ENCODE measurements at regions not wholly inside any gene's neighbourhood (a gene's known extent, or its start where the extent isn't known, plus 50 kb on each side); places are given as distances from the start of the nearest gene placed in this dataset.

GRCh38 chr3:25894101-25894500, 104.2 kb downstream of the OXSM start:
- TF ChIP-seq GLIS3 (CRISPR knock-in tag; IDR thresholded peaks at IDR 0.05) (no peak), ARNTL (CRISPR knock-in tag; IDR thresholded peaks at IDR 0.05; ENCODE audit: borderline replicate concordance, low read depth) (no peak), CSDC2 (CRISPR knock-in tag; IDR thresholded peaks at IDR 0.05) (no peak), CSRNP3 (CRISPR knock-in tag; IDR thresholded peaks at IDR 0.05) (no peak), BACH2 (CRISPR knock-in tag; IDR thresholded peaks at IDR 0.05; ENCODE audit: borderline replicate concordance) (no peak), CREB5 (CRISPR knock-in tag; IDR thresholded peaks at IDR 0.05; ENCODE audit: low read depth) (no peak), SNAI2 (CRISPR knock-in tag; IDR thresholded peaks at IDR 0.05) (no peak), RARB (CRISPR knock-in tag; IDR thresholded peaks at IDR 0.05) (no peak), TSHZ2 (CRISPR knock-in tag; IDR thresholded peaks at IDR 0.05) (no peak), PATZ1 (CRISPR knock-in tag; IDR thresholded peaks at IDR 0.05; ENCODE audit: borderline replicate concordance) (no peak)
- ATAC-seq: no peak

- TF ChIP-seq PPARA (CRISPR knock-in tag; IDR thresholded peaks at IDR 0.05; ENCODE audit: borderline replicate concordance): no peak
- TF ChIP-seq TCF4 (CRISPR knock-in tag; IDR thresholded peaks at IDR 0.05; ENCODE audit: borderline replicate concordance): no peak
- no peak for TF ChIP-seq BACH2 (CRISPR knock-in tag; IDR thresholded peaks at IDR 0.05; ENCODE audit: borderline replicate concordance)
- TF ChIP-seq CREB5 (CRISPR knock-in tag; IDR thresholded peaks at IDR 0.05; ENCODE audit: low read depth): no peak
- no peak for TF ChIP-seq ESRRG (CRISPR knock-in tag; IDR thresholded peaks at IDR 0.05)
- no peak for TF ChIP-seq TOX (CRISPR knock-in tag; IDR thresholded peaks at IDR 0.05; ENCODE audit: borderline replicate concordance)
- no peak for TF ChIP-seq ZFP30 (CRISPR knock-in tag; IDR thresholded peaks at IDR 0.05)
- no peak for TF ChIP-seq OSR1 (CRISPR knock-in tag; IDR thresholded peaks at IDR 0.05)
- no peak for ATAC-seq
Measured at GRCh38 chr3:25895031-25895430, 105.1 kb downstream of the OXSM start.

- ATAC-seq: no peak
- TF ChIP-seq CSDC2 (CRISPR knock-in tag; IDR thresholded peaks at IDR 0.05) (no peak), TCF4 (CRISPR knock-in tag; IDR thresholded peaks at IDR 0.05; ENCODE audit: borderline replicate concordance) (no peak), ZFP30 (CRISPR knock-in tag; IDR thresholded peaks at IDR 0.05) (no peak), TSHZ2 (CRISPR knock-in tag; IDR thresholded peaks at IDR 0.05) (no peak), CSRNP3 (CRISPR knock-in tag; IDR thresholded peaks at IDR 0.05) (no peak), TOX (CRISPR knock-in tag; IDR thresholded peaks at IDR 0.05; ENCODE audit: borderline replicate concordance) (no peak), ISL1 (CRISPR knock-in tag; IDR thresholded peaks at IDR 0.05) (no peak), ZNF70 (CRISPR knock-in tag; IDR thresholded peaks at IDR 0.05) (no peak), CREB5 (CRISPR knock-in tag; IDR thresholded peaks at IDR 0.05; ENCODE audit: low read depth) (no peak), ZFP3 (CRISPR knock-in tag; IDR thresholded peaks at IDR 0.05) (no peak), PPARA (CRISPR knock-in tag; IDR thresholded peaks at IDR 0.05; ENCODE audit: borderline replicate concordance) (no peak), ZNF8 (CRISPR knock-in tag; IDR thresholded peaks at IDR 0.05) (no peak), ARNTL (CRISPR knock-in tag; IDR thresholded peaks at IDR 0.05; ENCODE audit: borderline replicate concordance, low read depth) (no peak), BACH2 (CRISPR knock-in tag; IDR thresholded peaks at IDR 0.05; ENCODE audit: borderline replicate concordance) (no peak), ESRRG (CRISPR knock-in tag; IDR thresholded peaks at IDR 0.05) (no peak), SNAI2 (CRISPR knock-in tag; IDR thresholded peaks at IDR 0.05) (no peak), RARB (CRISPR knock-in tag; IDR thresholded peaks at IDR 0.05) (no peak)
Measured at GRCh38 chr3:25895443-25895842, 105.6 kb downstream of the OXSM start.

Measured in SK-N-SH treated with all-trans-retinoic acid at 6 μM for 48 hours (cell line).